Nephron (organoid): ENCODE measurements at regions not wholly inside any gene's neighbourhood (a gene's known extent, or its start where the extent isn't known, plus 50 kb on each side); places are given as distances from the start of the nearest gene placed in this dataset.
"Not testable (repeated sequence)": the region's sequence is repeated elsewhere in the genome, so short reads cannot be mapped to it uniquely, and the experiment has no call there.

ENCODE experiments used
- H3K27ac Mint-ChIP-seq, 3 experiments: 2 replicates each; pipeline ENCODE4 v1.8.0; 2020; ENCODE audit warnings: mixed read lengths in 3 of 3, mild to moderate bottlenecking in 2 of 3, moderate library complexity in 1 of 3
- H3K27me3 Mint-ChIP-seq: 2 replicates; pipeline ENCODE4 v1.8.0; 2021; ENCODE audit warnings: low read depth, mild to moderate bottlenecking, moderate library complexity, mixed read lengths
- H3K36me3 Mint-ChIP-seq: 2 replicates; pipeline ENCODE4 v1.8.0; 2020; ENCODE audit warnings: low read depth, mixed read lengths
- H3K4me1 Mint-ChIP-seq: 2 replicates; pipeline ENCODE4 v1.8.0; 2020; ENCODE audit warnings: mixed read lengths
- H3K4me3 Mint-ChIP-seq, 3 experiments: 2 replicates each; pipeline ENCODE4 v1.8.0; 2020; ENCODE audit warnings: mild to moderate bottlenecking in 3 of 3, mixed read lengths in 3 of 3, moderate library complexity in 2 of 3
- H3K9me3 Mint-ChIP-seq: 2 replicates; pipeline ENCODE4 v1.8.0; 2020; ENCODE audit warnings: mixed read lengths
- TF ChIP-seq, protein P1 (sequence below), 3 experiments: fragments of 200-600 bp; sonication (generic); IDR thresholded peaks; one replicate each; pipeline ENCODE4 v1.5.0; 2021; ENCODE audit warnings: antibody characterized with exemption in 3 of 3; ENCODE audit not compliant: unreplicated experiment in 3 of 3

- Mint-ChIP-seq H3K4me3 (no peak overlapping the region), H3K4me1 (peaks cover 11% of the 10 kb centered on the region), H3K9me3 (peaks cover 24% of the 10 kb centered on the region), H3K27me3 (peaks cover 6% of the 10 kb centered on the region), H3K36me3 (peaks cover 61% of the 10 kb centered on the region), H3K27ac (peak overlapping the region in 1 of 3 experiments; percentile 55)
- TF ChIP-seq, protein P1, sequence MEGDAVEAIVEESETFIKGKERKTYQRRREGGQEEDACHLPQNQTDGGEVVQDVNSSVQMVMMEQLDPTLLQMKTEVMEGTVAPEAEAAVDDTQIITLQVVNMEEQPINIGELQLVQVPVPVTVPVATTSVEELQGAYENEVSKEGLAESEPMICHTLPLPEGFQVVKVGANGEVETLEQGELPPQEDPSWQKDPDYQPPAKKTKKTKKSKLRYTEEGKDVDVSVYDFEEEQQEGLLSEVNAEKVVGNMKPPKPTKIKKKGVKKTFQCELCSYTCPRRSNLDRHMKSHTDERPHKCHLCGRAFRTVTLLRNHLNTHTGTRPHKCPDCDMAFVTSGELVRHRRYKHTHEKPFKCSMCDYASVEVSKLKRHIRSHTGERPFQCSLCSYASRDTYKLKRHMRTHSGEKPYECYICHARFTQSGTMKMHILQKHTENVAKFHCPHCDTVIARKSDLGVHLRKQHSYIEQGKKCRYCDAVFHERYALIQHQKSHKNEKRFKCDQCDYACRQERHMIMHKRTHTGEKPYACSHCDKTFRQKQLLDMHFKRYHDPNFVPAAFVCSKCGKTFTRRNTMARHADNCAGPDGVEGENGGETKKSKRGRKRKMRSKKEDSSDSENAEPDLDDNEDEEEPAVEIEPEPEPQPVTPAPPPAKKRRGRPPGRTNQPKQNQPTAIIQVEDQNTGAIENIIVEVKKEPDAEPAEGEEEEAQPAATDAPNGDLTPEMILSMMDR (IDR thresholded peaks at IDR 0.05; ENCODE audit: unreplicated experiment in 3 of 3) = no peak
These were observed 64.2 kb upstream of the HGFAC start for GRCh38 chr4:3377557-3377956.

- not testable (repeated sequence) for H3K27ac Mint-ChIP-seq, H3K4me1 Mint-ChIP-seq, H3K27me3 Mint-ChIP-seq, H3K4me3 Mint-ChIP-seq
- peaks cover 59% of the 10 kb centered on the region for H3K36me3 Mint-ChIP-seq
- H3K9me3 Mint-ChIP-seq = peaks cover 24% of the 10 kb centered on the region
These were observed 61.4 kb upstream of the HGFAC start for GRCh38 chr4:3380336-3380735.

DNA sequence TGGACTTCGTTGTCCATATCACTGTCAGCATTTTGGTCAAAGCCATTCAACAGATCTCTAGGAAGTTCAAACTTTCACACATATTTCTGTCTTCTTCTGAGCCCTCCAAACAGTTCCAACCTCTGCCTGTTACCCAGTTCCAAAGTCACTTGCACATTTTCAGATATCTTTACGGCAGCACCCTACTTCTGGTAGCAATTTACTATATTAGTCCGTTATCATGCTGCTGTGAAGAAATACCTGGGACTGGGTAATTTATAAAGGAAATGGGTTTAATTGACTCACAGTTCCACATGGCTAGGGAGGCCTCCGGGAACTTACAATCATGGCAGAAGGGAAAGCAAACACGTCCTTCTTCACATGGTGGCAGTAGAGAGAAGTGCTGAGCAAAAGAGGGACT lies 60.6 kb upstream of the HGFAC start:
- H3K27me3 Mint-ChIP-seq, H3K4me1 Mint-ChIP-seq, H3K27ac Mint-ChIP-seq, H3K4me3 Mint-ChIP-seq: not testable (repeated sequence)
- peaks cover 24% of the 10 kb centered on the region for H3K9me3 Mint-ChIP-seq
- H3K36me3 Mint-ChIP-seq = peaks cover 52% of the 10 kb centered on the region

DNA sequence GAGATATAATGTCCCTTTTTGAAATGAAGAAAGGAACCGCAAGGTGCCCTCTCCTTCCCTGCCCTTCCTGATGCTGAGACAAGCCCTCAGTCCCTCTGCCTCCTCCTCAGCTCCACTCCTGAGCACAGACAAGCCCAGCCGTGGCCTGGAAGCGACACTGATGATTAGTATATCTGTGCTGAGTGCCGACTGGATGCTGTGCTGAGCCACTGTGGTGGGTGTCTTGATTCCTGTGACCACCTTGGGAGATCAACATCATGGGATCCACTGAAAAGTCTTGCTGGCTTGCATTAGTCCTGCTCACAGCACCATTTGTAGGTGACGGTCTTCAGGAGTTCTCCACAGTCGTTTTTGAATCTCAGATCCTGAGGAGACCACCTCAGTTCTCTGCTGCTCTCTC lies 59.5 kb upstream of the HGFAC start:
- H3K4me1 Mint-ChIP-seq = peaks cover 20% of the 10 kb centered on the region
- H3K27me3 Mint-ChIP-seq = peaks cover 4% of the 10 kb centered on the region
- H3K4me3 Mint-ChIP-seq = no peak overlapping the region
- TF ChIP-seq, protein P1 (IDR thresholded peaks at IDR 0.05; ENCODE audit: unreplicated experiment in 3 of 3) = no peak
- peaks cover 52% of the 10 kb centered on the region for H3K36me3 Mint-ChIP-seq
- H3K9me3 Mint-ChIP-seq = peaks cover 24% of the 10 kb centered on the region
- no peak overlapping the region for H3K27ac Mint-ChIP-seq

GRCh38 chr4:3384391-3384770 lies 57.4 kb upstream of the HGFAC start:
- Mint-ChIP-seq H3K9me3 (peaks cover 11% of the 10 kb centered on the region), H3K4me1 (peaks cover 40% of the 10 kb centered on the region), H3K27ac (no peak overlapping the region), H3K27me3 (peaks cover 4% of the 10 kb centered on the region), H3K36me3 (peaks cover 31% of the 10 kb centered on the region), H3K4me3 (no peak overlapping the region)
- TF ChIP-seq, protein P1 (IDR thresholded peaks at IDR 0.05; ENCODE audit: unreplicated experiment in 3 of 3) = no peak

DNA sequence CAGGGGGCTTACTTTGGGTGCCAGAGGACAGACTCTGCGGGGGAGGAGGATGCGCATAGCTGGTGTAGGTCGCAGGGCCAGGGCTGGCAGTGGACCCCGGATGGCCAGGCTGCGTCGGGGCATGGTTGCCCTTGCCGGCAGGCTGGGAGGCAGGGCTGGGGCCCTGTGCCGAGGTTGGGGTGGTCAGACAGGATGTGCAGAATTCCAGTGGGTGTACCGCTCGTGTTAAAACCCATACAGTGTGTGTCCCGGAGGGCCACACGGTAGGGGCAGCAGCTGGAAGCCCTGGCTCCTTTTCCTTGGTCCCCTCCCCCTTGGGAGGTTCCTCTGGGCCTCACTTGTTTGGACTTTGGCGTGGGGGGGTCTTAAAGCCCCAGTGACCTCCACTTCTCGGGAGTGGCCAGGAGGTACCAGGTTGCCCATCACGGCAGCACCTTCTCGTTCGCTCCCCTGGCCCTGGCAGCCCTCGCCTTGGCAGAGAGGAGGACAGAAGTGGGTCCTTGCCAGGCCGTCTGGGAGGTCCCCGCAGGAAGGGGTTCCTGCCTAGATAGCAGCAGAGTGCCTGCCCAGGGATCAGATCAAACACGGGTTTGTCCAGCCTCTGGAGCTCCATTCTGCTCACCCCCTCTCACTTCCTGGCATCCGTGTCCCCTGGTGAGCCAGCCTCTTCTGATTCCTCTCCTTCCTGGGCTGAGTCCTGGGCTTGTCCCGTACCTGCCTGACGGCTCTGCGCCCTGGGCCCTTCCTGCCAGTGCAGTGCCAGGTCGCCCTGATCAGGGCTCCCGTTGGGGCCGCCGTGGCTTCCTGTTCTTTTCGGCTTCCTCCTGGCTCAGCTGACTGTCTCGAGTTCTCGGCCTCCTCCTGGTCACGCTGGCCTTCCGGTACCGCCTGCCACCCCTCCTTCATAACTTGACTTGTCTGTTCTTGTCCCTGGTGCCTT lies 56.7 kb upstream of the HGFAC start:
- TF ChIP-seq, protein P1 (IDR thresholded peaks at IDR 0.05; ENCODE audit: unreplicated experiment in 3 of 3) = no peak
- H3K4me3 Mint-ChIP-seq = no peak overlapping the region
- peaks cover 25% of the 10 kb centered on the region for H3K36me3 Mint-ChIP-seq
- H3K4me1 Mint-ChIP-seq = peaks cover 45% of the 10 kb centered on the region
- peak overlapping the region in 1 of 3 experiments; percentile 14 for H3K27ac Mint-ChIP-seq
- H3K9me3 Mint-ChIP-seq = peaks cover 6% of the 10 kb centered on the region
- H3K27me3 Mint-ChIP-seq = peaks cover 4% of the 10 kb centered on the region
